ENCODE measurements at regions not wholly inside any gene's neighbourhood (a gene's known extent, or its start where the extent isn't known, plus 50 kb on each side); places are given as distances from the start of the nearest gene placed in this dataset.

DNA sequence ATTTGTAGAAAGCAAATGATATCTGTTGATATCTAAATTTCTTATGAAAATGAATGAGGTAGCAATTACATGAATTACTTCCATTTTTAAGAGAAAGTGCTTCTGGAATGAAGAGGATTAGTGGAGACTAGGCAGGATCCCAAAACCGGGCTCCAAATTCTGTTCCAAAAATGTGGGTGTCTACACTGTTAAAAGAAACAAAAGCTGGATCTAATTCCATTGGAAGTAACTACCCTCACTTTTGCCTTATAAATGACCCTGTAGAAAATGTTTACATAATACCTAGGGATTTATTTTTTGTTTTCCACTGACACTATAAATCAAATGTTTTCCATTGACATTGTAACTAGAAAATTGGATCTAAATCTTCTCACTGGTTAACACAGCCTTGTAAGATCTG is 454.9 kb upstream of the JARID2 start:
- TF ChIP-seq, protein P1, sequence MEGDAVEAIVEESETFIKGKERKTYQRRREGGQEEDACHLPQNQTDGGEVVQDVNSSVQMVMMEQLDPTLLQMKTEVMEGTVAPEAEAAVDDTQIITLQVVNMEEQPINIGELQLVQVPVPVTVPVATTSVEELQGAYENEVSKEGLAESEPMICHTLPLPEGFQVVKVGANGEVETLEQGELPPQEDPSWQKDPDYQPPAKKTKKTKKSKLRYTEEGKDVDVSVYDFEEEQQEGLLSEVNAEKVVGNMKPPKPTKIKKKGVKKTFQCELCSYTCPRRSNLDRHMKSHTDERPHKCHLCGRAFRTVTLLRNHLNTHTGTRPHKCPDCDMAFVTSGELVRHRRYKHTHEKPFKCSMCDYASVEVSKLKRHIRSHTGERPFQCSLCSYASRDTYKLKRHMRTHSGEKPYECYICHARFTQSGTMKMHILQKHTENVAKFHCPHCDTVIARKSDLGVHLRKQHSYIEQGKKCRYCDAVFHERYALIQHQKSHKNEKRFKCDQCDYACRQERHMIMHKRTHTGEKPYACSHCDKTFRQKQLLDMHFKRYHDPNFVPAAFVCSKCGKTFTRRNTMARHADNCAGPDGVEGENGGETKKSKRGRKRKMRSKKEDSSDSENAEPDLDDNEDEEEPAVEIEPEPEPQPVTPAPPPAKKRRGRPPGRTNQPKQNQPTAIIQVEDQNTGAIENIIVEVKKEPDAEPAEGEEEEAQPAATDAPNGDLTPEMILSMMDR (IDR thresholded peaks at IDR 0.05): no peak
- no peak for TF ChIP-seq POLR2A (IDR thresholded peaks at IDR 0.05)

Measured in body of pancreas (tissue), 4 donors.